ENCODE measurements at regions not wholly inside any gene's neighbourhood (a gene's known extent, or its start where the extent isn't known, plus 50 kb on each side); places are given as distances from the start of the nearest gene placed in this dataset.

GRCh38 chr3:44003801-44004200 is 237.9 kb upstream of the TOPAZ1 start:
- Histone ChIP-seq H3K4me1 (ENCODE audit: control insufficient read depth, extremely low read depth, insufficient read depth, low read length) (no peaks in the 10 kb centered on the region), H3K27me3 (ENCODE audit: control insufficient read depth, insufficient read depth, low read length) (peaks cover 5% of the 10 kb centered on the region), H2AFZ (ENCODE audit: low read length) (no peak overlapping the region), H3K4me3 (replicated peaks in 1 of 4; ENCODE audit: control extremely low read depth in 1 of 4, insufficient read depth in 1 of 4, low read depth in 3 of 4, low read length in 4 of 4) (no peak overlapping the region), H4K20me1 (ENCODE audit: control insufficient read depth, extremely low read depth, insufficient read depth, low read length) (no peaks in the 10 kb centered on the region), H3K79me2 (ENCODE audit: control insufficient read depth, insufficient read depth, low read length) (peaks cover 63% of the 10 kb centered on the region), H3K36me3 (ENCODE audit: control insufficient read depth, insufficient read depth, low read length) (no peaks in the 10 kb centered on the region), H3K9me3 (ENCODE audit: control insufficient read depth, insufficient read depth, low read depth, low read length) (no peaks in the 10 kb centered on the region), H3K27ac (ENCODE audit: insufficient read depth, low read length) (no peak overlapping the region), H3K9ac (ENCODE audit: insufficient read depth, low read length) (no peak overlapping the region), H3K4me2 (ENCODE audit: extremely low read depth, insufficient read depth, low read length) (no peak overlapping the region)
- no peak for DNase-seq (ENCODE audit: low read depth in 2 of 2)
- TF ChIP-seq CTCF (conservative IDR thresholded peaks at IDR 0.05 in 1 of 2, IDR thresholded peaks at IDR 0.05 in 1 of 2; ENCODE audit: low read depth in 1 of 2, low read length in 2 of 2) (no peak), EZH2 (IDR thresholded peaks at IDR 0.05; ENCODE audit: low read length, missing control alignments) (no peak)

DNA sequence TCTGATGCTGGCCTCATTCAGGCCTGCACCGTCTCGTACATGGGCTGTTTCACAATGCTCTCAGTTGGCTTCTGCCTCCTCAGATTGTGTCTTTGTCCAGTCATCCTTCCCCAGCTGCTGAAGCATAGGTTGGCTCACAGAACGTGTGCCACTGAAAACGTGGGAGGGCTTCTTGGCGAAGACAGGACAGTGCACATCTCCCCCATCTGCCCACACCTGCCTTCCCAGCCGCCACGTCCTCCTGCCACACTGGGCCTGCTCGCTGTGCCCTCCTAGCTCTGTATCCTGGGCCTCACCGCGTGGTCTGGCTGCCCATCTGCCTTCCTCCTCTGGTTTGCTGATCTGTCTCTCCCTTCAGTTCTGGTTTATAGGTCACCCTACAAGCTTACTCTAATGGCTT is 230.0 kb upstream of the TOPAZ1 start:
- Histone ChIP-seq H3K4me1 (ENCODE audit: control insufficient read depth, extremely low read depth, insufficient read depth, low read length) (no peaks in the 10 kb centered on the region), H3K4me3 (replicated peaks in 1 of 4; ENCODE audit: control extremely low read depth in 1 of 4, insufficient read depth in 1 of 4, low read depth in 3 of 4, low read length in 4 of 4) (no peak overlapping the region), H3K27ac (ENCODE audit: insufficient read depth, low read length) (no peak overlapping the region), H3K4me2 (ENCODE audit: extremely low read depth, insufficient read depth, low read length) (no peak overlapping the region), H3K79me2 (ENCODE audit: control insufficient read depth, insufficient read depth, low read length) (peaks cover 15% of the 10 kb centered on the region), H2AFZ (ENCODE audit: low read length) (no peak overlapping the region), H3K27me3 (ENCODE audit: control insufficient read depth, insufficient read depth, low read length) (no peaks in the 10 kb centered on the region), H3K9me3 (ENCODE audit: control insufficient read depth, insufficient read depth, low read depth, low read length) (no peaks in the 10 kb centered on the region), H3K9ac (ENCODE audit: insufficient read depth, low read length) (no peak overlapping the region), H3K36me3 (ENCODE audit: control insufficient read depth, insufficient read depth, low read length) (no peaks in the 10 kb centered on the region), H4K20me1 (ENCODE audit: control insufficient read depth, extremely low read depth, insufficient read depth, low read length) (no peaks in the 10 kb centered on the region)
- DNase-seq (ENCODE audit: low read depth in 2 of 2): no peak
- TF ChIP-seq CTCF (conservative IDR thresholded peaks at IDR 0.05 in 1 of 2, IDR thresholded peaks at IDR 0.05 in 1 of 2; ENCODE audit: low read depth in 1 of 2, low read length in 2 of 2) (no peak), EZH2 (IDR thresholded peaks at IDR 0.05; ENCODE audit: low read length, missing control alignments) (no peak)

DNA sequence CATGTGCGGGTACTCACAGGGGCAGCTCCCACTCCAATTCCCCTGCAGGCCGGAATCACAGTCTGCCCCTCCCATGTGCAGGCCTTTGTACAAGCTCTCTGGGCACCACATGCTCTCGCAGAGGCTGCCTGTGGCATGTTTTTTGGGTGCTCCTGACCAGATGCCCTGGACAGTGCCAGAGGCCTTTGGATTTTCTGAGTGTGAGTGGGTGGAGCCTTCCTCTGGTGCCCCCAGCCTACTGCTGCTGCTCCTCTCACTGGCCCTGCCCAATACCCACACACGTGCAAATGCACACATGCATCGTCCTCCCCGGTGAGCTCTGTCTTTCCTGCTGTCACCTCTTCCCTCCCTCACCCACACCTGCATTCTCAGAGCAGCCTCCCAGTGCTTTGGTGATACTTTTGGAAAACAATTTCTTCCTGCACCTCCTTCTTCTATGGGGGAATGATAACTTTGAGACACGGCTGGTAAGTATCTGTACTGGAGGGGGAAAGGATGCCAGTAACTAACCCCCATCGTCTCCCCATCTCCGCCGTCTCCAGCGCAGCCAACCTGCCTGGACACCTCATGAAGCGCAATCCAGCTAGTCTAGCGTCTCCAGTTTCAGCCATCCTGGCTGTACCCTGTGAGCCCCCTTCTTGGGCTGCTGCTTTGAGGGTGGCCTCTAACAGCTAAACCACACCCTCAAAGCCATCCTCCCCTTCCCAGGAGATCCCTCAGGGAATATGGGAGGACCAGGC is 229.4 kb upstream of the TOPAZ1 start:
- H3K4me3 ChIP-seq (replicated peaks in 1 of 4; ENCODE audit: control extremely low read depth in 1 of 4, insufficient read depth in 1 of 4, low read depth in 3 of 4, low read length in 4 of 4): no peak overlapping the region
- no peak for TF ChIP-seq CTCF (conservative IDR thresholded peaks at IDR 0.05 in 1 of 2, IDR thresholded peaks at IDR 0.05 in 1 of 2; ENCODE audit: low read depth in 1 of 2, low read length in 2 of 2)
- no peak for TF ChIP-seq EZH2 (IDR thresholded peaks at IDR 0.05; ENCODE audit: low read length, missing control alignments)
- H2AFZ ChIP-seq (ENCODE audit: low read length): no peak overlapping the region
- H3K4me1 ChIP-seq (ENCODE audit: control insufficient read depth, extremely low read depth, insufficient read depth, low read length): no peaks in the 10 kb centered on the region
- no peaks in the 10 kb centered on the region for H3K36me3 ChIP-seq (ENCODE audit: control insufficient read depth, insufficient read depth, low read length)
- no peak overlapping the region for H3K4me2 ChIP-seq (ENCODE audit: extremely low read depth, insufficient read depth, low read length)
- no peaks in the 10 kb centered on the region for H3K9me3 ChIP-seq (ENCODE audit: control insufficient read depth, insufficient read depth, low read depth, low read length)
- no peaks in the 10 kb centered on the region for H3K27me3 ChIP-seq (ENCODE audit: control insufficient read depth, insufficient read depth, low read length)
- no peak overlapping the region for H3K9ac ChIP-seq (ENCODE audit: insufficient read depth, low read length)
- no peak overlapping the region for H3K27ac ChIP-seq (ENCODE audit: insufficient read depth, low read length)
- no peaks in the 10 kb centered on the region for H4K20me1 ChIP-seq (ENCODE audit: control insufficient read depth, extremely low read depth, insufficient read depth, low read length)
- H3K79me2 ChIP-seq (ENCODE audit: control insufficient read depth, insufficient read depth, low read length): peaks cover 11% of the 10 kb centered on the region
- no peak for DNase-seq (ENCODE audit: low read depth in 2 of 2)

All from fibroblast of lung (primary cell).